ENCODE measurements at regions not wholly inside any gene's neighbourhood (a gene's known extent, or its start where the extent isn't known, plus 50 kb on each side); places are given as distances from the start of the nearest gene placed in this dataset.

- no peak for TF ChIP-seq HNF4A (conservative IDR thresholded peaks at IDR 0.05)
- no peak for TF ChIP-seq JUND (IDR thresholded peaks at IDR 0.05)
- no peak for TF ChIP-seq ATF3 (IDR thresholded peaks at IDR 0.05)
- no peak for TF ChIP-seq RXRA (IDR thresholded peaks at IDR 0.05)
- H3K9me3 ChIP-seq (ENCODE audit: control insufficient read depth in 4 of 4, low read length in 3 of 4) = no peaks in the 10 kb centered on the region
- no peaks in the 10 kb centered on the region for H3K36me3 ChIP-seq (ENCODE audit: control insufficient read depth in 4 of 4, insufficient read depth in 3 of 4, low read depth in 1 of 4, low read length in 3 of 4)
- H3K4me1 ChIP-seq (ENCODE audit: control insufficient read depth in 4 of 4, insufficient read depth in 4 of 4, low read length in 3 of 4) = no peaks in the 10 kb centered on the region
- no peak for DNase-seq (ENCODE audit: low spot score)
- H3K9ac ChIP-seq (ENCODE audit: low read depth in 1 of 2, low read length in 2 of 2) = no peak overlapping the region
- H3K27me3 ChIP-seq (ENCODE audit: control insufficient read depth in 4 of 4, insufficient read depth in 4 of 4, low read length in 3 of 4) = no peaks in the 10 kb centered on the region
- 95% methylated on average over 2 of the region's 2 CpGs for WGBS
- no peak overlapping the region for H3K4me3 ChIP-seq (ENCODE audit: low read depth in 1 of 3, low read length in 3 of 3)
- no peak overlapping the region for H3K27ac ChIP-seq (ENCODE audit: low read depth in 1 of 2, low read length in 2 of 2)
Measured at GRCh38 chr1:67955591-67955990, 94.8 kb downstream of the DIRAS3 start.

- DNase-seq (ENCODE audit: low spot score) = no peak
- WGBS = 90% methylated on average over 2 of the region's 2 CpGs
- TF ChIP-seq NR2F2 (IDR thresholded peaks at IDR 0.05) = peak; percentile 74
- no peak for TF ChIP-seq SP1 (IDR thresholded peaks at IDR 0.05)
- no peak for TF ChIP-seq MAX (IDR thresholded peaks at IDR 0.05)
Measured at GRCh38 chr1:67953301-67953700, 97.1 kb downstream of the DIRAS3 start.

GRCh38 chr1:67952071-67952470 lies 98.4 kb downstream of the DIRAS3 start:
- H3K36me3 ChIP-seq (ENCODE audit: control insufficient read depth in 4 of 4, insufficient read depth in 3 of 4, low read depth in 1 of 4, low read length in 3 of 4) = no peaks in the 10 kb centered on the region
- DNase-seq (ENCODE audit: low spot score) = no peak
- H3K4me3 ChIP-seq (ENCODE audit: low read depth in 1 of 3, low read length in 3 of 3) = no peak overlapping the region
- H3K27ac ChIP-seq (ENCODE audit: low read depth in 1 of 2, low read length in 2 of 2) = no peak overlapping the region
- no peaks in the 10 kb centered on the region for H3K27me3 ChIP-seq (ENCODE audit: control insufficient read depth in 4 of 4, insufficient read depth in 4 of 4, low read length in 3 of 4)
- TF ChIP-seq RAD21 (IDR thresholded peaks at IDR 0.05) = no peak
- no peak for TF ChIP-seq CTCF (IDR thresholded peaks at IDR 0.05; ENCODE audit: low read depth, low read length, missing input control)
- TF ChIP-seq GABPA (IDR thresholded peaks at IDR 0.05 in 1 of 2, conservative IDR thresholded peaks at IDR 0.05 in 1 of 2) = no peak
- no peak for TF ChIP-seq HNF4G (IDR thresholded peaks at IDR 0.05)
- no peak for TF ChIP-seq EGR1 (IDR thresholded peaks at IDR 0.05; ENCODE audit: low read depth in 2 of 2)
- TF ChIP-seq ATF3 (IDR thresholded peaks at IDR 0.05) = no peak
- no peak for TF ChIP-seq FOXA2 (IDR thresholded peaks at IDR 0.05)
- no peak for TF ChIP-seq NR2F2 (IDR thresholded peaks at IDR 0.05)
- TF ChIP-seq HNF4A (conservative IDR thresholded peaks at IDR 0.05) = no peak
- TF ChIP-seq MAX (IDR thresholded peaks at IDR 0.05) = no peak
- no peak for TF ChIP-seq TAF1 (conservative IDR thresholded peaks at IDR 0.05)
- no peak for TF ChIP-seq JUND (IDR thresholded peaks at IDR 0.05)
- no peak for TF ChIP-seq SP1 (IDR thresholded peaks at IDR 0.05)
- TF ChIP-seq YY1 (IDR thresholded peaks at IDR 0.05) = no peak
- no peak for TF ChIP-seq REST (IDR thresholded peaks at IDR 0.05)
- TF ChIP-seq FOXA1 (IDR thresholded peaks at IDR 0.05) = no peak
- no peak for TF ChIP-seq ZBTB33 (IDR thresholded peaks at IDR 0.05)
- TF ChIP-seq RXRA (IDR thresholded peaks at IDR 0.05) = no peak
- no peaks in the 10 kb centered on the region for H3K9me3 ChIP-seq (ENCODE audit: control insufficient read depth in 4 of 4, low read length in 3 of 4)
- no peak overlapping the region for H3K9ac ChIP-seq (ENCODE audit: low read depth in 1 of 2, low read length in 2 of 2)
- no peaks in the 10 kb centered on the region for H3K4me1 ChIP-seq (ENCODE audit: control insufficient read depth in 4 of 4, insufficient read depth in 4 of 4, low read length in 3 of 4)
- WGBS = 71% methylated on average over 1 of the region's 1 CpG

More at GRCh38 chr1:67953301-67953700, 97.1 kb downstream of the DIRAS3 start:
- H3K4me1 ChIP-seq (ENCODE audit: control insufficient read depth in 4 of 4, insufficient read depth in 4 of 4, low read length in 3 of 4) = no peaks in the 10 kb centered on the region
- no peaks in the 10 kb centered on the region for H3K9me3 ChIP-seq (ENCODE audit: control insufficient read depth in 4 of 4, low read length in 3 of 4)
- H3K9ac ChIP-seq (ENCODE audit: low read depth in 1 of 2, low read length in 2 of 2) = no peak overlapping the region
- H3K27ac ChIP-seq (ENCODE audit: low read depth in 1 of 2, low read length in 2 of 2) = no peak overlapping the region
- H3K4me3 ChIP-seq (ENCODE audit: low read depth in 1 of 3, low read length in 3 of 3) = no peak overlapping the region
- H3K27me3 ChIP-seq (ENCODE audit: control insufficient read depth in 4 of 4, insufficient read depth in 4 of 4, low read length in 3 of 4) = no peaks in the 10 kb centered on the region
- no peaks in the 10 kb centered on the region for H3K36me3 ChIP-seq (ENCODE audit: control insufficient read depth in 4 of 4, insufficient read depth in 3 of 4, low read depth in 1 of 4, low read length in 3 of 4)

Data from liver (tissue), 8 donors.